ENCODE measurements at regions not wholly inside any gene's neighbourhood (a gene's known extent, or its start where the extent isn't known, plus 50 kb on each side); places are given as distances from the start of the nearest gene placed in this dataset.

GRCh38 chr2:71882949-71883472 lies 264.7 kb downstream of the CYP26B1 start (continued):
- TF ChIP-seq PPARG (CRISPR knock-in tag; conservative IDR thresholded peaks at IDR 0.05) = peak; percentile 72
- TF ChIP-seq STAT5B (CRISPR knock-in tag; IDR thresholded peaks at IDR 0.05) = peak; percentile 11; the same call in 1 of the 2 replicates
- TF ChIP-seq NFIC (IDR thresholded peaks at IDR 0.05; ENCODE audit: low read length) = peak; percentile 96
- 0 out of 2 replicates have a peak, but pooled peaks have one; percentile 72 for TF ChIP-seq CC2D1A (CRISPR knock-in tag; IDR thresholded peaks at IDR 0.05)
- TF ChIP-seq ZNF12 (CRISPR knock-in tag; IDR thresholded peaks at IDR 0.05) = peak; percentile 90
- peak; percentile 37; the same call in 1 of the 2 replicates for TF ChIP-seq SMC3 (IDR thresholded peaks at IDR 0.05; ENCODE audit: low read length)
- peak; percentile 99 for TF ChIP-seq TFAP4 (IDR thresholded peaks at IDR 0.05; ENCODE audit: borderline replicate concordance, low read depth)
- TF ChIP-seq TOE1 (CRISPR knock-in tag; IDR thresholded peaks at IDR 0.05) = peak; percentile 60; the same call in 1 of the 2 replicates
- no peak for TF ChIP-seq SRF (IDR thresholded peaks at IDR 0.05; ENCODE audit: low read depth, low read length)
- peak; percentile 75; the same call in 1 of the 2 replicates for TF ChIP-seq ZNF607 (CRISPR knock-in tag; IDR thresholded peaks at IDR 0.05; ENCODE audit: borderline replicate concordance)
- TF ChIP-seq ATF7 (IDR thresholded peaks at IDR 0.05) = peak; percentile 27; the same call in 1 of the 2 replicates
- TF ChIP-seq ATF7 (CRISPR knock-in tag; IDR thresholded peaks at IDR 0.05) = peak; percentile 29
- TF ChIP-seq ZXDC (CRISPR knock-in tag; IDR thresholded peaks at IDR 0.05) = no peak
- peak; percentile 85 for TF ChIP-seq IKZF4 (CRISPR knock-in tag; IDR thresholded peaks at IDR 0.05; ENCODE audit: borderline replicate concordance, low read depth, not compliant biosample characterization)
- TF ChIP-seq DZIP1 (CRISPR knock-in tag; IDR thresholded peaks at IDR 0.05) = no peak
- 0 out of 2 replicates have a peak, but pooled peaks have one; percentile 49 for TF ChIP-seq AKAP8 (CRISPR knock-in tag; IDR thresholded peaks at IDR 0.05)
- TF ChIP-seq ZNF589 (CRISPR knock-in tag; conservative IDR thresholded peaks at IDR 0.05) = peak; percentile 27; the same call in 1 of the 2 replicates
- no peak for TF ChIP-seq AKNA (CRISPR knock-in tag; IDR thresholded peaks at IDR 0.05; ENCODE audit: borderline replicate concordance)
- TF ChIP-seq SNAPC5 (CRISPR knock-in tag; IDR thresholded peaks at IDR 0.05; ENCODE audit: borderline replicate concordance) = no peak

All from HepG2 (cell line).